ENCODE measurements at regions not wholly inside any gene's neighbourhood (a gene's known extent, or its start where the extent isn't known, plus 50 kb on each side); places are given as distances from the start of the nearest gene placed in this dataset.

DNA sequence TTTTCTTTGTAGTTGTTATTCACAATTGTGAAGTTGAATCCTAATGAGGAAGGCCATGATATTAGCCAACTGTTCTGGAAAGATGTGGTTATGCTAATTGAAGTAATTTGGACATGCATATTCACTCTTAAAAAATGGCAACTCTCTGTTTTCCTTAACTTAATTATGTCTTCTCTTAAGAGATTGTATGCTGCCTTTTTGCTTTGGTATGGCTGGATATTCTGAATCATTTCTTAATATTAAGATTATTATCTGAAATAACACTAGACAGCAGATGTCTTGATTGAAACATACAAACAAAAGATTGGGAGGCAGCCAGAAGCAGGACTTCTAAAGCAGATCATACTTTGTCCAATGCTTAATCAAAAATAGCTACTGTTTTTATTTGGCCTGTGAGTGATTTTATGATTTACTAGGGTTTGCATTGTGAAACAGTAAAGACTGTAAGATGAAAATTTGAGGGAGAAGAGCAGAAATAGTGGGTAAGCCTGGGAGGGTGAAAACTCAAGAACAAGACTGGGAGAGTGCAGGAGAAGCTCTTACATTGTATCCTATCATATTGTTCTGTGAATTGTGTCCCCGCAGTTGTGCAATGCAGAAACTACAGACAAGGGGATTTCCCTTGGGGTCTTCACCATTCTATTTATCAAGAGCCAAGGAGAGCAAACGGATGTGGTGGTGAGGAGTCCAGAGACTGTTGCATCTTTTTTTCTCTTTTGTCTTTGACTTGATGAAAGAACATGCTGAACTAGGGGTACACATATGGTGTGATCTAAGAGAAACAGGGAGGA is 554.8 kb downstream of the TUSC7 start:
- H3K36me3 ChIP-seq (ENCODE audit: low read depth): no peaks in the 10 kb centered on the region
- H3K9me3 ChIP-seq: no peaks in the 10 kb centered on the region
- TF ChIP-seq, protein P1, sequence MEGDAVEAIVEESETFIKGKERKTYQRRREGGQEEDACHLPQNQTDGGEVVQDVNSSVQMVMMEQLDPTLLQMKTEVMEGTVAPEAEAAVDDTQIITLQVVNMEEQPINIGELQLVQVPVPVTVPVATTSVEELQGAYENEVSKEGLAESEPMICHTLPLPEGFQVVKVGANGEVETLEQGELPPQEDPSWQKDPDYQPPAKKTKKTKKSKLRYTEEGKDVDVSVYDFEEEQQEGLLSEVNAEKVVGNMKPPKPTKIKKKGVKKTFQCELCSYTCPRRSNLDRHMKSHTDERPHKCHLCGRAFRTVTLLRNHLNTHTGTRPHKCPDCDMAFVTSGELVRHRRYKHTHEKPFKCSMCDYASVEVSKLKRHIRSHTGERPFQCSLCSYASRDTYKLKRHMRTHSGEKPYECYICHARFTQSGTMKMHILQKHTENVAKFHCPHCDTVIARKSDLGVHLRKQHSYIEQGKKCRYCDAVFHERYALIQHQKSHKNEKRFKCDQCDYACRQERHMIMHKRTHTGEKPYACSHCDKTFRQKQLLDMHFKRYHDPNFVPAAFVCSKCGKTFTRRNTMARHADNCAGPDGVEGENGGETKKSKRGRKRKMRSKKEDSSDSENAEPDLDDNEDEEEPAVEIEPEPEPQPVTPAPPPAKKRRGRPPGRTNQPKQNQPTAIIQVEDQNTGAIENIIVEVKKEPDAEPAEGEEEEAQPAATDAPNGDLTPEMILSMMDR (IDR thresholded peaks at IDR 0.05): no peak
- no peak for ATAC-seq
- H3K4me3 ChIP-seq: no peak overlapping the region
- peaks cover 10% of the 10 kb centered on the region for H3K4me1 ChIP-seq (ENCODE audit: low read depth)
- DNase-seq: no peak
- intact Hi-C loops (cut with DNase I, micrococcal nuclease): no loop called here

DNA sequence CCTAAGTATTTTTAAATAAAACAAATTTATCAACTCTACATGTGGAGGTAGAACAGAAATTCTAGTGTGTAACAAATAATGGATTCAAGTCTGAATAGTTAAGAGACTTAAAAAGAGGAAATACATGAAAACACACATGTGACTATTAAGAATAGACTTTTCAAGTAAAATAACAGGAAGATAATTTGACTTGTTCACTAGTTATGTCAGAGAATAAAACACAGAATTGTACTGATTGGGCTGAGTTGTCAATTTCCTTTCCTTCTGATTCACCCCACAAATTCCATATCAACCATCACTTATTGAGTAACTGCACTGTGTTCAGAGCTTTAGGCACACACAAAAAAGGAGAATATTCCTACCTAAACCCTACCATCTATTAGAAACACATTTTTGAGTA is 557.2 kb downstream of the TUSC7 start:
- H3K9me3 ChIP-seq: no peaks in the 10 kb centered on the region
- no peaks in the 10 kb centered on the region for H3K36me3 ChIP-seq (ENCODE audit: low read depth)
- TF ChIP-seq, protein P1 (IDR thresholded peaks at IDR 0.05): no peak
- no peak overlapping the region for H3K4me3 ChIP-seq
- intact Hi-C loops (cut with DNase I, micrococcal nuclease): no loop called here
- DNase-seq (no peak), ATAC-seq (no peak)
- H3K4me1 ChIP-seq (ENCODE audit: low read depth): peaks cover 10% of the 10 kb centered on the region

DNA sequence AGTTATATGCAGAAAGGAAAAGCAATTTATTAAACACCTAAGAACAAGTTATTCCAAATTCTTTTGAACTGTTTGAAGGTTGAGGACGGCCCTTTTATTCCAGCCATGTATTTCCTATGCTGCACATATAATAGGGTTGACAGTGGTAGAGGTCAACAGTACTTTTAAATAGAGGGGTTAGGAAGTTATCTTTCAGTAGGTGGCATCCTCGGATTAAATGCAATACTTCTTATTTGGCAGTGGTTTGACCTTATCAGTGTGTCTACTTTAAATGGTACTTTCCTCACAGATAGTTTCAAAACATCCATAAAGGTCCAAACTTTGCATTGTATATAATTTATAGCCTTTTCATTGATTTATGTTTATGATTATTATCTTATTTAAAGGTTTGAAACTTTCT is 558.7 kb downstream of the TUSC7 start:
- TF ChIP-seq, protein P1 (IDR thresholded peaks at IDR 0.05): no peak
- no peaks in the 10 kb centered on the region for H3K4me1 ChIP-seq (ENCODE audit: low read depth)
- H3K4me3 ChIP-seq: no peak overlapping the region
- H3K9me3 ChIP-seq: no peaks in the 10 kb centered on the region
- no peaks in the 10 kb centered on the region for H3K36me3 ChIP-seq (ENCODE audit: low read depth)
- intact Hi-C loops (cut with DNase I, micrococcal nuclease): no loop called here
- DNase-seq: no peak
- no peak for ATAC-seq

DNA sequence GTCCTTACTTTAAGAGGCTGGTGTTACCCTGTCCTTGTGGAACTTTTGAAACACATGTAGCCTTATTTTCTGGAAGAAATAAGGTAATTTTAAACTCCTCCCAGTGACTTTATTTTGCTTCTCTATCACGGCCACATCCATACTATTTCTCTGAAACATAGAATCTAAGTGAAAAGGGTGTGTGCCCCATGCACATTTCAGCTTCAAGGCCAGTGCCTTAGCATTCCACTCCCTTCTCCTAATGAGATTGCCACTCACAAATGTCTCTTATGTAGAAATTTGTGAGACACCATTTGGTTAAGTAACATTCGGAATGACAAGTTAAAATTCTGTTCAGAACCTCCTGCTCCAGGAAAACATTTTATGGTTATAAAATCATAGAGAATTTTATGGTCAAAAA is 562.7 kb downstream of the TUSC7 start:
- intact Hi-C loops (cut with DNase I, micrococcal nuclease): no loop called here
- ATAC-seq (no peak), DNase-seq (no peak)
- Histone ChIP-seq H3K4me1 (ENCODE audit: low read depth) (no peaks in the 10 kb centered on the region), H3K9me3 (no peaks in the 10 kb centered on the region), H3K36me3 (ENCODE audit: low read depth) (no peaks in the 10 kb centered on the region), H3K4me3 (no peak overlapping the region)
- TF ChIP-seq, protein P1 (IDR thresholded peaks at IDR 0.05): no peak

- no peak overlapping the region for H3K4me3 ChIP-seq
- DNase-seq: no peak
- H3K4me1 ChIP-seq (ENCODE audit: low read depth): no peaks in the 10 kb centered on the region
- H3K36me3 ChIP-seq (ENCODE audit: low read depth): no peaks in the 10 kb centered on the region
- TF ChIP-seq, protein P1 (IDR thresholded peaks at IDR 0.05): no peak
- no peaks in the 10 kb centered on the region for H3K9me3 ChIP-seq
- intact Hi-C loops (cut with DNase I, micrococcal nuclease): no loop called here
- peak; percentile 42 for ATAC-seq
Observed at GRCh38 chr3:117272876-117273523, 563.4 kb downstream of the TUSC7 start.
